ENCODE measurements at regions not wholly inside any gene's neighbourhood (a gene's known extent, or its start where the extent isn't known, plus 50 kb on each side); places are given as distances from the start of the nearest gene placed in this dataset.

- Histone ChIP-seq H3K36me3 (no peaks in the 10 kb centered on the region), H3K27me3 (replicated peaks; ENCODE audit: insufficient read depth) (no peaks in the 10 kb centered on the region), H3K4me1 (replicated peaks) (no peaks in the 10 kb centered on the region), H3K27ac (no peak overlapping the region), H3K9me3 (no peaks in the 10 kb centered on the region), H3K4me3 (no peak overlapping the region)
- no peak for TF ChIP-seq POLR2AphosphoS5 (IDR thresholded peaks at IDR 0.05)
- no peak for TF ChIP-seq POLR2A (IDR thresholded peaks at IDR 0.05)
- TF ChIP-seq, protein P1, sequence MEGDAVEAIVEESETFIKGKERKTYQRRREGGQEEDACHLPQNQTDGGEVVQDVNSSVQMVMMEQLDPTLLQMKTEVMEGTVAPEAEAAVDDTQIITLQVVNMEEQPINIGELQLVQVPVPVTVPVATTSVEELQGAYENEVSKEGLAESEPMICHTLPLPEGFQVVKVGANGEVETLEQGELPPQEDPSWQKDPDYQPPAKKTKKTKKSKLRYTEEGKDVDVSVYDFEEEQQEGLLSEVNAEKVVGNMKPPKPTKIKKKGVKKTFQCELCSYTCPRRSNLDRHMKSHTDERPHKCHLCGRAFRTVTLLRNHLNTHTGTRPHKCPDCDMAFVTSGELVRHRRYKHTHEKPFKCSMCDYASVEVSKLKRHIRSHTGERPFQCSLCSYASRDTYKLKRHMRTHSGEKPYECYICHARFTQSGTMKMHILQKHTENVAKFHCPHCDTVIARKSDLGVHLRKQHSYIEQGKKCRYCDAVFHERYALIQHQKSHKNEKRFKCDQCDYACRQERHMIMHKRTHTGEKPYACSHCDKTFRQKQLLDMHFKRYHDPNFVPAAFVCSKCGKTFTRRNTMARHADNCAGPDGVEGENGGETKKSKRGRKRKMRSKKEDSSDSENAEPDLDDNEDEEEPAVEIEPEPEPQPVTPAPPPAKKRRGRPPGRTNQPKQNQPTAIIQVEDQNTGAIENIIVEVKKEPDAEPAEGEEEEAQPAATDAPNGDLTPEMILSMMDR (IDR thresholded peaks at IDR 0.05), result no peak
- intact Hi-C loops (cut with DNase I), result no loop called here
- DNase-seq (ENCODE audit: low spot score), result no peak
- 68% methylated on average over 4 of the region's 4 CpGs for WGBS
Observed at GRCh38 chr4:35237924-35238323, 1006.4 kb downstream of the ARAP2 start.

- intact Hi-C loops (cut with DNase I), result no loop called here
- Histone ChIP-seq H3K27ac (no peak overlapping the region), H3K36me3 (no peaks in the 10 kb centered on the region), H3K4me1 (replicated peaks) (no peaks in the 10 kb centered on the region), H3K4me3 (no peak overlapping the region), H3K9me3 (no peaks in the 10 kb centered on the region), H3K27me3 (replicated peaks; ENCODE audit: insufficient read depth) (no peaks in the 10 kb centered on the region)
- TF ChIP-seq POLR2A (IDR thresholded peaks at IDR 0.05), result no peak
- TF ChIP-seq POLR2AphosphoS5 (IDR thresholded peaks at IDR 0.05), result no peak
- no peak for DNase-seq (ENCODE audit: low spot score)
Observed at GRCh38 chr4:35238793-35239192, 1005.5 kb downstream of the ARAP2 start.

DNA sequence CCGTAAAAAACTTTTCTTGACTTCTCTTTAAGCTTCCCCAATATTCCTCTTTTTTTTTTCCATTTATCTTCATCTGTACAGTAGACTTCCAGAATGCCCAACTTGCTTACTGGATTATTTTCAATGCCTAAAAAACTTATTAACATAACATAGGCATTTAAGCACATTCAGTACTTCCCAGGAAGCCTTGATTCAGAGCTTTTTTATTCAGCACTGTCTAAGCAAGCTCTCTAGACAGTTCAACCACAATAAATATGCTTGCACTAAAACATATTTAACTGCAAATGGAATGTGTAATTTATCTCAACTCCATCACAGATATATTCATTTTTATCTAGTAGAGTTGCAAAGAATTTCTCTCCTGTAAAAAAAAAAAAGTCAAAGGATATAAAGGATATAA, 997.8 kb downstream of the ARAP2 start:
- Histone ChIP-seq H3K9me3 (no peaks in the 10 kb centered on the region), H3K27me3 (replicated peaks; ENCODE audit: insufficient read depth) (no peaks in the 10 kb centered on the region), H3K36me3 (no peaks in the 10 kb centered on the region), H3K27ac (no peak overlapping the region), H3K4me1 (replicated peaks) (no peaks in the 10 kb centered on the region), H3K4me3 (no peak overlapping the region)
- WGBS, result 89% methylated on average over 1 of the region's 1 CpG
- intact Hi-C loops (cut with DNase I), result no loop called here
- TF ChIP-seq POLR2A (IDR thresholded peaks at IDR 0.05) (no peak), POLR2AphosphoS5 (IDR thresholded peaks at IDR 0.05) (no peak)
- TF ChIP-seq, protein P1 (IDR thresholded peaks at IDR 0.05), result no peak
- DNase-seq (ENCODE audit: low spot score), result no peak

DNA sequence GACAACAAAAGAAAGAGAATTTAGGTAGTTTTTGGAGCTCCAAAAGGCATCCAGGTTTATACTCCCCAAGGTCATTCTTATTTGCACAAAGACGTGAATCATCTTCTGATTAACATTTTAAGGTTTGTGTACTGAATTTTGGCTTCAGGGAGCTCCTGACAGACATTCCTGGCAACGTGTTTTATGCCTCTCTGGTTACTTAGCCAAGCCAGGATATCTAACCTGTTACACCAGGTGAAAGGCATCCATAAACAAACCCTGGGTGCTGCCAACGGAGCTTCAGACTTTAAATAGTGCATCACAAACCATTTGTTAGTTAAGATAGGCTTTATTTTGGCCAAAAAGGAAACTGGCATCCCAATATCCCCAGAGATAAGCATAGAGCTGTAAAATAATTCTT, 997.3 kb downstream of the ARAP2 start:
- Histone ChIP-seq H3K4me1 (replicated peaks) (no peaks in the 10 kb centered on the region), H3K4me3 (no peak overlapping the region), H3K27ac (no peak overlapping the region), H3K27me3 (replicated peaks; ENCODE audit: insufficient read depth) (no peaks in the 10 kb centered on the region), H3K9me3 (no peaks in the 10 kb centered on the region), H3K36me3 (no peaks in the 10 kb centered on the region)
- intact Hi-C loops (cut with DNase I), result no loop called here
- no peak for DNase-seq (ENCODE audit: low spot score)
- TF ChIP-seq POLR2A (IDR thresholded peaks at IDR 0.05) (no peak), POLR2AphosphoS5 (IDR thresholded peaks at IDR 0.05) (no peak)
- TF ChIP-seq, protein P1 (IDR thresholded peaks at IDR 0.05), result no peak
- WGBS, result 12% methylated on average over 3 of the region's 3 CpGs

- intact Hi-C loops (cut with DNase I), result no loop called here
- Histone ChIP-seq H3K4me1 (replicated peaks) (no peaks in the 10 kb centered on the region), H3K27me3 (replicated peaks; ENCODE audit: insufficient read depth) (no peaks in the 10 kb centered on the region), H3K9me3 (no peaks in the 10 kb centered on the region), H3K4me3 (no peak overlapping the region), H3K27ac (no peak overlapping the region), H3K36me3 (no peaks in the 10 kb centered on the region)
- DNase-seq (ENCODE audit: low spot score), result no peak
- TF ChIP-seq, protein P1 (IDR thresholded peaks at IDR 0.05), result no peak
- TF ChIP-seq POLR2A (IDR thresholded peaks at IDR 0.05) (no peak), POLR2AphosphoS5 (IDR thresholded peaks at IDR 0.05) (no peak)
Observed at GRCh38 chr4:35250331-35250730, 994.0 kb downstream of the ARAP2 start.
